HG03196 (cell line): ENCODE measurements at regions not wholly inside any gene's neighbourhood (a gene's known extent, or its start where the extent isn't known, plus 50 kb on each side); places are given as distances from the start of the nearest gene placed in this dataset.
"Not testable (repeated sequence)": the region's sequence is repeated elsewhere in the genome, so short reads cannot be mapped to it uniquely, and the experiment has no call there.

Experiments used
- ATAC-seq: cut with Tn5 transposase; IDR thresholded peaks from one replicate; pipeline ENCODE4 v1.9.1; 2021; ENCODE audit not compliant: unreplicated experiment

- ATAC-seq = no peak
These were observed 236.4 kb downstream of the NFATC2 start for GRCh38 chr20:51306081-51306480.

DNA sequence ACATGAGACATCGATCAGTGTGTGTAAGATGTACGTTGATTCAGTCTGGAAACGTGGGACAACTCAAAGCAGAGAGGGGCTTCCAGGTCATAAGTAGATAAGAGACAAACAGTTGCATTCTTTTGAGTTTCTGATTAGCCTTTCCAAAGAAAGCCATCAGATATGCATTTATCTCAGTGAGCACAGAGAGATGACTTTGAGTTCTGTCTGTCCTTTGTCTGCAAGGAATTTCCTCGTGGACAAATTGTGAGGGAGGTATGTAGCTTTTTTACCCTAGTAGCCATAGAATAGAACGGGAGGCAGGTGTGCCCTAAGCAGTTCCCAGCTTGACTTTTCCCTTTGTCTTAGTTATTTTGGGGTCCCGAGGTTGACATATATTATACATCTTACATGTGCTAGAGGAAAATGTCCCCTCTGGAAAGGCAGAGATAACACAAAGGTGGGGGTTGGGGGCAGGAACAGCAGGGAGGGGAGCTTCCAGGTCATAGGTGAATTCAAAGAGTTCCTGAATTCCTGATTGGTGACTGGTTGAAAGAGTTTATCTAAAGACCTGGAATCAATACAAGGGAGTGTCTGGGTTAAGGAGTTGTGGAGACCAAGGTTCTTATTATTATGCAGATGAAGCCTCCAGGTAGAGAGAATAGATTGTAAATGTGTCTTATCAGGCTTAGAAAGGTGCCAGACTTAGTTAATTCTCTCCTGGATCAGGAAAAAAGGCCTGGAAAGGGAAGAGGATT, 237.0 kb downstream of the NFATC2 start:
- no peak for ATAC-seq

DNA sequence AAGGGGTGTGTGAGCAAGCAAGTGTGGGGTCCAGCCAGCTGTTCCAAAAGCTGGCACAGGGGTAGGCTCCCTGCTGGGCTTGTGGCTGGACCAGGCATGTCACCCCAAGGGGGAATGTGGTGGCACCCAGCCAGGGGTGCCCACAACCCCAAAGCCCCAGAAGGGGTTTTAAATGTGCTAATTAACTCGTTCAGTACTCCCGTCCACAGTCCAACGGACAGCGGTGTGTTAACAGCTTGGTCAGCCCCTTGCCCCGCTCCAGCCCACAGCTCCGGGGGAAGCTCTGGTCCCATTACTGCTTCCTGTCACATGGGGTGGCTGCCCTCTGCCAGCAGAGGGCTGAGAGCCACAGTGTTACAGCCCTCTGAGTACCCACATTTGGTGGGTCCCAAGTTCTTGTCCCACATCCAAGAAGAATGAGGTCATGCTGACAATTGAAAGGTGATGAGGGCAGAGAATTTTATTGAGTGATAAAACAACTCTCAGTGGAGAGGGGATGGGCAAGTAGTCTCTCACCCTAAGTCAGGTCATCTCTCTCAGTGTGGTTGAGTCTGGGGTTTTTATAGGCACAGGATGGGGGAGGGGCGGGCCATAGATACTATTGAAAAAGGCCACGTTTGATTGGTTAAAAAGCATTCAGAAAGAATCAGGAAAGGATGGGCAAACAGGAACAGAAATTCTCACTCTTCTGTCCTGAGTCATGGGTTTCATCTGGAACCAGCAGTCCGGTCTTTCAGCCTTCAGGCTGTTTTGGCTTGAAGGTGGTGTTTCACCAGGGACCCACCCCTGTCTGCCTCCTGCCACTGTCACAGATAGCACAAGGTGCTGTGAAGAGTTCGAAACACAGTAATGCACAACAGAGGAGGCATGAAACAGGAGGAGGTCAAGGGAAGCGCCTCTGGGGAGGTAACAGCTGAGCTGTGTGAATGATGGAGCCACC, 238.5 kb downstream of the NFATC2 start:
- ATAC-seq = no peak

DNA sequence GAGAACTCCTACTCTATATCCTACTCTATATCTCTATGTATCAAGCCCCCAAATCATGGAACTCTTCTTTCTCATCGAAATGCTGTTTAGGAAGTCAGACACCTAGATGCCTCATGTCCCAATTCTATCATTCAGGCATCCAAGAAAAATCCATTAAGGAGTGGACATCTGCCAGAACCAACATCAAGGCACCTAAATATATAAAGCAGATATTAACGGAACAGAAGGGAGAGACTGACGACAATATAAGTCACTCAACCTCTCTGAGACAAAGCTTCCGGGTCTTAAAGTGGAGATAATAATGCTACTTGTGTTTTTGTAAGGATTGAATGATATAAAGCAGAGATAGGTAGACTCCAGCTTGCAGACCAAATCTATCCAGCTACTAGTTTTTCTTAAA, 241.5 kb downstream of the NFATC2 start:
- ATAC-seq = no peak

GRCh38 chr20:51300104-51300503, 242.4 kb downstream of the NFATC2 start:
- ATAC-seq = no peak

DNA sequence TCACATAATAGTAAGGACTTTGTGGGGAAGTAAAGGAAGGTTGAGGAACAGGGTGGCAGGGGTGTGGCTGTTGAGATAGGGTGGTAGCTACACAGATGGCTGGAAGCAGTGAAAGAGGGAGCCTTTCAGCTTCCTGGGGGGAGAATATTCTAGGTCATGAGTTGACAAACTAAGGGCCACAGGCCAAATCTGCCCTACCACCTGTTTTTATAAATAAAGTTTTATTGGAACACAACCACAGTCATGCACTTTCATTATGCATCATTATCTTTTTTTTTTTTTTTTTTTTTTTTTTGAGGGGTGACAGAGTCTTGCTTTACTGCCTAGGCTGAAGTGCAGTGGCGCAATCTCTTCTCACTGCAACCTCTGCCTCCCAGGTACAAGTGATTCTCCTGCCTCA, 243.1 kb downstream of the NFATC2 start:
- no peak for ATAC-seq

GRCh38 chr20:51298141-51298749, 244.3 kb downstream of the NFATC2 start:
- ATAC-seq = no peak

DNA sequence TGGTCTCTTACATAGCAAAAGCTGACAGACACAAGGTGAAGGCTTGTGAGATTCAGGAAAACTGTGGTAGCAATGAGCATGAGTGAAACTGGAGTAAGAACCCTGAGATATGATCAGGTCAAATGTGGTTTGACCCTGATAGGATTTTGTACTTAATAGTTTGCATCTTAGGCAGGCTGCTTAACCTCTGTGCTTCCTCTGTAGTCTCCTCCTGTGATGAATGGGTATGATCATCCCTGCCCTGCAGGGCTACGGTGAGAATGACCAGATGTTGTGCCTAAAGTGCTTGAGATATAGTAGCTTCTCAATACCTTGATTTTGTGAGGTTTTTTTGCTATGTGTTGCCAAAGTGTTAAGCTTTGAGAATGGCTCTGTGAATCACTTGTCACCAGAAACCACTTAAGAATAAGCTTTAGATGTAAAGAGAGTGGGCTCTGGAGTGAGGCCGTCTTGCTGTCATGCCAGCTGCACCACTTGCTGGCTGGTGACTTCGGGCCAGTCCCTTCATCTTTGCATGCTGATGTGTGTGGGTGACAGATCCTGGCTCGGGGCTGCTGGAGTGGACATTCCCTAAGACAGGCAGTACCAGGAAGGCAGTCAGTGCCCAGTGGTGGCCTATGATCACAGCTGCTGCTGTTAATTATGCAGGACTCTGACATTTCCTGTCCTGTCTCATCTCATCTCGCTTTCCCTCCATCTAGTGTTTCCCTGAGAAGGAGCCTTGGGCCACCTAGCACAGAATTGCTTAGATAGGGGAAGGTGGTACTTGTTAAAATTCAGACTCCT, 254.7 kb downstream of the NFATC2 start:
- no peak for ATAC-seq

- ATAC-seq = no peak
These were observed 255.8 kb downstream of the NFATC2 start for GRCh38 chr20:51286758-51287157.

DNA sequence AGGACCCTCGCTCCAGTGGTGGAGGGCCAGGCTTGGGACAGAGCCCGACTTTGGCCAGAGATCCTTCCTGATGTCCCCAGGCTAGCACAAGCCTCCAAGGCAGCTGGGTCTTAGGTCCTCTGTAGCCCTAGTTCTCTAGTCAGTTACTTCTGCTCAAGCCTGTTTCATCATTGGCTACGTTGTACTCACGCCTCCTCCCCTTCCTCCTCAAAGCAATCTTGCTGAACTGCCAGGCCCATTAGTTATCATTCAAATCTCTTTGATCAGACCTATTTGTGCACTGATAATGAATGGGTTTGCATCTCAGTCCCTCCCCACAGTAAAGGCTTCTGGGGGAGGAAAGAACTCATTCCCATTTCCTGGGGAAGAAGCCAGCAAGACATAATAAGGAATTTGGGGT, 256.8 kb downstream of the NFATC2 start:
- ATAC-seq = no peak

DNA sequence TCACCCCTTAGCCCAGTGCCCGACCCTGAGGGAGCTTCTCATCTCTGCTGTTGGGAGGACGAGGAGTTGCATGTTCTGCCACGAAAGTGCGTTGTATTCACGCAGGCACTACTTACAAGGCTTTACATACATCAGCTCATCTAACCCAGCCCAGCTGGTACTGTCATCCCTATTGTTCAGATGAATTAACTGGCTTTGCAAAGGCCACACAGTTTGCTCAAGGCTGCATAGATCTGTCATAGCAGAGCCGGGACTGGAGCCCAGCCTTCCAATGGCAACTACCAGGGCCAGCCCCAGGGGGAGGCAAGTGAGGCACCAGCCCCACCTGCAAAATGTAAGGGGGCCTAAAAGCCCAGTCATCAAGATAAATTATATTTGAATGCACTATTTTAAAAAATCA, 257.6 kb downstream of the NFATC2 start:
- no peak for ATAC-seq

GRCh38 chr20:51284176-51284575, 258.3 kb downstream of the NFATC2 start:
- no peak for ATAC-seq

DNA sequence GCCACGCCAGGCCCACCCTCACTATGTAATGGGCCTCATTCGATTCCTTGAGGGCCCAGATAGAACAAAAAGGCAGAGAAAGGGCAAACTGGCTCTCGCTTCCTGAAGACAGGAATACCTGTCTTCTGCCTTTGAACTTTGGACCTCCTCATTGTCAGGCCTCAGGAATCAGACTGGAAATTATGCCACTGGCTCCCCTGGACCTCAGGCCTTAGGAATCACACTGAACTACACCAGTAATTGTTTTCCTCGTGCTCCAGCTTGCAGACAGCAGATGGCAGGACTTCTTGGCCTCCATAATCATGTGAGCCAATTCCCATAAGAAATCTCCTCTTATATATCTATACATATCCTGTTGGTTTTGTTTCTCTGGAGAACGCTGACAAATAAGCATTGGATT, 258.6 kb upstream of the KCNG1 start:
- no peak for ATAC-seq

GRCh38 chr20:51280047-51280446, 257.1 kb upstream of the KCNG1 start:
- ATAC-seq = no peak

DNA sequence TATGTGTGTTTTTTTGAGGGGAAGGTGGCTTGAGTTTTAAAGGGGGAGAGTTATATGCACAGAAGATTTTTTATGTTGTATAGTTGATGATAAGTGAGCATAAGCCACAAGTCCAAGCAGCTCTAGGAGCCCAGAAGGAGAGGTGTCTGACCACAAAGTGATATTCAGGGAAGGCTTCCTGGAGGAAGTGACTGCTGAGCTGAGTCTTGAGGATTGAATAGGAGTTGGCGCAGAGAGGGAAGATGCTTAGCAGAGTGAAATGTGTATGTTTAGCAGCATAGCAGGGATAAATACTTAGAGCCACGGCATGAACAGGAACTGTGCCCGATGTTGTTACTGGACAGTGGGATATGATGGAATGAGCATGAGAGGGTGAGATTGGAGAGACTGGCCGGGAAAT, 255.1 kb upstream of the KCNG1 start:
- no peak for ATAC-seq

GRCh38 chr20:51276296-51276695, 253.4 kb upstream of the KCNG1 start:
- no peak for ATAC-seq

- ATAC-seq = no peak
These were observed 252.9 kb upstream of the KCNG1 start for GRCh38 chr20:51275826-51276225.

DNA sequence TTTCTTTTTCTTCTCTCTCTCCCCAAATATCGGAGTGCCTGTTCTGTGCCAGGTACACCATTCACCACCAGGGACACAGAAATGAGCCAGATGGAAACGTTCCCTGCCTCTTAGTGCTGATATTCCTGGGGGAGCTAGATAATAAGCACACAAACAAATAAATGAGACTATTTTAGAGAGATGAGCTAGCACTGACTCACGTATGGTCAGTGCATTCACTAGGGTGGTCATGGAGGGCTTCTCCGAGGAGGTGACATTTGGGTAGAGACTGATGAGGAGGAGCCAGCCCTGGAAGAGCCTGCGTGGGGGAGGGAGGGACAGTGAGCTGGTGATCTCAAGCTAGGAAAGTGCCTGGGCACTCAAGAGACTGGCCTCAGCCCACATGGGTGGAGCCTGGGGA, 252.3 kb upstream of the KCNG1 start:
- no peak for ATAC-seq

GRCh38 chr20:51272401-51272800, 249.5 kb upstream of the KCNG1 start:
- ATAC-seq = no peak

- no peak for ATAC-seq
These were observed 249.0 kb upstream of the KCNG1 start for GRCh38 chr20:51271931-51272330.

- ATAC-seq = not testable (repeated sequence)
These were observed 248.4 kb upstream of the KCNG1 start for GRCh38 chr20:51271289-51271688.
